Keratinocyte (primary cell): ENCODE measurements at regions not wholly inside any gene's neighbourhood (a gene's known extent, or its start where the extent isn't known, plus 50 kb on each side); places are given as distances from the start of the nearest gene placed in this dataset.
"Not testable (repeated sequence)": the region's sequence is repeated elsewhere in the genome, so short reads cannot be mapped to it uniquely, and the experiment has no call there.

Source experiments
- EZH2 ChIP-seq: IDR thresholded peaks from one replicate; pipeline ENCODE4 v1.6.1; 2012; ENCODE audit warnings: inconsistent platforms, mild to moderate bottlenecking, low read length, moderate library complexity
- TF ChIP-seq, protein P1 (sequence below), 3 experiments: IDR thresholded peaks in 1 of 3; conservative IDR thresholded peaks in 1 of 3; optimal IDR thresholded peaks in 1 of 3; 2 replicates in 2 of 3; 3 replicates in 1 of 3; pipeline versions ENCODE3 to v1.5.1; 2011; ENCODE audit warnings: low read length in 3 of 3, mild to moderate bottlenecking in 3 of 3, moderate library complexity in 2 of 3, control low read depth in 1 of 3, inconsistent platforms in 1 of 3; ENCODE audit not compliant: insufficient read depth in 2 of 3; ENCODE audit errors: extremely low read depth in 1 of 3

GRCh38 chr6:66997579-66997978 is 1290.6 kb upstream of the EYS start:
- TF ChIP-seq, protein P1, sequence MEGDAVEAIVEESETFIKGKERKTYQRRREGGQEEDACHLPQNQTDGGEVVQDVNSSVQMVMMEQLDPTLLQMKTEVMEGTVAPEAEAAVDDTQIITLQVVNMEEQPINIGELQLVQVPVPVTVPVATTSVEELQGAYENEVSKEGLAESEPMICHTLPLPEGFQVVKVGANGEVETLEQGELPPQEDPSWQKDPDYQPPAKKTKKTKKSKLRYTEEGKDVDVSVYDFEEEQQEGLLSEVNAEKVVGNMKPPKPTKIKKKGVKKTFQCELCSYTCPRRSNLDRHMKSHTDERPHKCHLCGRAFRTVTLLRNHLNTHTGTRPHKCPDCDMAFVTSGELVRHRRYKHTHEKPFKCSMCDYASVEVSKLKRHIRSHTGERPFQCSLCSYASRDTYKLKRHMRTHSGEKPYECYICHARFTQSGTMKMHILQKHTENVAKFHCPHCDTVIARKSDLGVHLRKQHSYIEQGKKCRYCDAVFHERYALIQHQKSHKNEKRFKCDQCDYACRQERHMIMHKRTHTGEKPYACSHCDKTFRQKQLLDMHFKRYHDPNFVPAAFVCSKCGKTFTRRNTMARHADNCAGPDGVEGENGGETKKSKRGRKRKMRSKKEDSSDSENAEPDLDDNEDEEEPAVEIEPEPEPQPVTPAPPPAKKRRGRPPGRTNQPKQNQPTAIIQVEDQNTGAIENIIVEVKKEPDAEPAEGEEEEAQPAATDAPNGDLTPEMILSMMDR (optimal IDR thresholded peaks at IDR 0.05 in 1 of 3, IDR thresholded peaks at IDR 0.05 in 1 of 3, conservative IDR thresholded peaks at IDR 0.05 in 1 of 3; ENCODE audit: extremely low read depth in 1 of 3, insufficient read depth in 2 of 3, low read length in 3 of 3) = not testable (repeated sequence)
- TF ChIP-seq EZH2 = not testable (repeated sequence)
